ENCODE measurements at regions not wholly inside any gene's neighbourhood (a gene's known extent, or its start where the extent isn't known, plus 50 kb on each side); places are given as distances from the start of the nearest gene placed in this dataset.
A peak's percentile ranks its signal among the peaks of the same experiment; 100 is the strongest.

DNA sequence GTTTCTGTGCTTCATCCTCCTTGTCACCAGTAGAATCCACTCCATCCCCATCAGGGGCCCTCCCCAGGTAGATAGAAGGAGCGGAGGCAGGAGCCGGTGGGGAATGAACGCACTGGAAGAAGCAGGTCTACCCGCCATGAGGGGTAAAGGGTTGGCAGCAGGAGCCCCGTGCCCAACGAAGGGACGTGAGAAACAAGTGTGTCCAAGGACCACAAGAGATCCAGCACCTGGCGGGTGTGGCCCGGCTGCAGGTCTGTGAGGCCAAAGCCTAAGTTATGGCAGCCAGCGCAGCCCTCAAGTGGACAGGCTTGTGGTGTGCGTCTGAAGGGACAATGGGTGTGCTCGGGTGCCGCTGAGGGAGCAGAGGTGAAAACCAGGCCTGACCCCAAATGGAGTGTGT is 94.3 kb downstream of the IRX2 start:
- DNase-seq, result no peak

DNA sequence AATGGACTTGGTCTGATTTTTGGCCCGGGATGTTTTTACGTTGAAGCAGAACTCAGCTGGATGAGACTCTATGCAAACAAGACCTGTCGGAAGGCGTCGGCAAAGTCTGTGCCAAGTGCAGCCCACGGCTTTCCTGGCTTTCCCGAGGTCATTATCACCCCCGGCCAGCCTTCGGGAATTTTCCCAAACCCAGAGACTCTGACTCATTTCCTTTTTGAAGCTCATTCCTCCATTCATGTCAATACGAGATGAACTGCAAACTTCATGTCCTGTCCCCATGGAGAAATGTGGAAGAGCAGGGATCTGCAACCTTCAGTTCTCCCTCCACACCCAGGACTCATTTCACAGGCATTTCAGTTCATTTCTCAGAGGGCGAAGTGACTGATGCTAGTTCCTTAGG is 95.3 kb downstream of the IRX2 start:
- no peak for DNase-seq

DNA sequence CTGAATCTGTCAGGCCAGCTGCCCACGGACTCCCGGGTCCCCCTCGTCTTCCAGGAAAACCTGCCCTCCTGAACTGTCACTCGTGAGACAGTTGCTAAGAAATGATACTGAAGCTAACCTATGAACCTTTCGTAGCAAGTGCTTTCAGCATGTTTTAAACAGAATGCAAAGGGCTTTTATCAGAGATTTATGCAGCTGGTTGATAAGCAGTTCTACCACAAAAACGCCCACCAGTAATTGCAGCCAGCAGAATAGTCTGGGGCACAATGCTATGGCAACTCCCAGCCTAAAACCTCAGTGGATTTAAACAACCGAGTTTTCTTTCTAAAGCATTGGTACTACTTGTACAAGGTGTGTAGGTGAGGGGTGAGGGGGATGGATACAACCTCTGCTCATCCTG is 97.5 kb downstream of the IRX2 start:
- DNase-seq, result no peak

- no peak for DNase-seq
These were observed 100.4 kb downstream of the IRX2 start for GRCh38 chr5:2651116-2651515.

- peak; percentile 73 for DNase-seq
These were observed 108.7 kb downstream of the IRX2 start for GRCh38 chr5:2642684-2643345.

DNA sequence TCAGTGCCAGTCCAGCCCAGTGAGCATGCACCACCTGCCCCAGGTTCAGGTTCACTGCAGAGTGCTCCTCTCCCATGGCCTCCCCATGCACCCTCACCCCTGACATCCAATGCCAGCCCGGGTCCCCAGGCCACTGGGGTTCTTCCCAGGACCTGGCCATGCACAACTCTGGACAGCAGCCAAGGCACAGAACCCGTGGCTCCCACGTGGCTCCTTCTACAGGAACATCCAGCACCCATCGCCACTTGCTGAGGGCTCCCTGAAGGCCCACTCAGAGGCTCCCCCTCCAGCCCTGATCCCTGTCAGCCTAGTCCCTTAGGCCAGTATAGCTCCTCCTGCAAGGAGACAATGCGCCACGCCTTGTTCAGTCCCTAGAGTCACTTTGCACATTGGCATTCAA is 110.8 kb downstream of the IRX2 start:
- DNase-seq, result no peak

GRCh38 chr5:2639425-2639824 is 112.1 kb downstream of the IRX2 start:
- no peak for DNase-seq

DNA sequence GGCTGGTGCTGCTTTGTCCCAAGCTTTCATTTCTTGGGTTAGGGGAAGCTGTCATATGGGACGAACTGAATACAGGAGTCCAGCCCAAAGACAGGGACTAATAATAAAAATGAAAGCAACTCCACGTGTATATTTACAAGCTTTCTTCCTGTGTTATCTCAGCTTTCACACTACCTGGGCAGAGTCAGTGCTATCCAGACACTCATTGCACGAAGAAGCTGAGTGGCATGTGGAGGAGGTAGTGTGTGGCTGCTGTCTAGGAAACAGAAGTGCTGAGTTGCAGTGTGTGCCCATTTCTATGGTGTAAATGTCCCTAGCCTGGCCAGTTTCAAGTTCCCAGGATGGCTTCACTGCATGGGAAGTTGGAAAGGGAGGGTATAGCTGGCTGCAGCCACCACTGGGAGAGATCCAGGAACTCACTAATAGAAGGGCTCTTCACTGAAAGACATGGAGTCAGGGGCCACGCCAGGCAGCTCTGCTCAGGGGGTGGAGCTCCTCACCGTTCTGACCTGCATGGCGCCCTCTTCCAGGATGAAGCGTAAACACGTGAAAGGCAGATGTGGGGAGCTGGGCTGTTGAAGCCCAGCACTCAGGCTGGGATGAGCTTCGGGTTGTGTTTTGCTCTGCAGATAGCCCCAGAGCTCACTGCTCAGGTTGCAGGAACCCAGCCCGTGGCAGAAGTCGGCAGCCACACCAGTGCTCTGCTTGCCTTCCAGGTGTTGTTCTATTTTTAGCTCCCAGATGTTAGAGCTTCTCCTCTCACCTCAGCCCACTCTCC is 116.9 kb downstream of the IRX2 start:
- no peak for DNase-seq

- DNase-seq, result no peak
These were observed 117.5 kb downstream of the IRX2 start for GRCh38 chr5:2633992-2634391.

DNA sequence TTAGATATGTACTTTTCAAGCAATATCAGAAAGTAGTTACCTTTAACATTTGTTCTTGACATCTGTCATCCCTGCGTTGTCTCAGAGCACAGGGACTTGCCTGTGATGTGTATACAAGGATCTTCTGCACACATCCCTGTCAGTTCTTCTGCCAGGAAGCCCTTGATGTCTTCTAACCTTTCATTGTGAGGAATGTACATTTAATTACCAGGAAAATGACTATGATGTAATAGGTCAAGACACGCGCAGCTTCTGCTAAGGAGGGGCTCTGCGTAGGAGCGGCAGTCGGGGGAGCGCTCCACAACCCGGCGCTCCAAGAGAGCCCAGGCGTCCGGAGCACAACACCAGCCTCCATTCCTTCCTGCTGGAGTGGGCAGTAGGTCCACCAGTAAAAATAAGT is 119.7 kb downstream of the IRX2 start:
- DNase-seq, result no peak

GRCh38 chr5:2629045-2629444 is 122.4 kb downstream of the IRX2 start:
- DNase-seq, result no peak

- no peak for DNase-seq
These were observed 123.6 kb downstream of the IRX2 start for GRCh38 chr5:2627867-2628266.

DNA sequence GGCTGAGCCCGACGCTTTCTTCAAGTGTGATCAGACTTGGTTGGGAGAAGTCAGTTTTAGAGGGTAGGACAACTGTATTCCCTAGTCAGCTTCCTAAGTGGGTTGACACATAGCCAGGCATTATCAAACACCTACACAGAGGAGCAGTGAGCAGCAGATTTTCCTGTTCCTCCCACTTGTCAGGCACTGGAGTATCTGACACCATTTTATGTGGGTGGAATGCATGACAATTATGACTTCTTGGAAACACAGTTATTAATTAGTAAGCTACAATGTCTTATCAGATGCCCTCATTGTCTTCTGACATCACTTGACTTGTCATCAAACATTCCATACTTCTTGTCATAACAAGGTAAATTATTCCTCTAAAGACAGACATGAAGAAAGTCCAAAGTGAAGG is 124.9 kb downstream of the IRX2 start:
- no peak for DNase-seq

DNA sequence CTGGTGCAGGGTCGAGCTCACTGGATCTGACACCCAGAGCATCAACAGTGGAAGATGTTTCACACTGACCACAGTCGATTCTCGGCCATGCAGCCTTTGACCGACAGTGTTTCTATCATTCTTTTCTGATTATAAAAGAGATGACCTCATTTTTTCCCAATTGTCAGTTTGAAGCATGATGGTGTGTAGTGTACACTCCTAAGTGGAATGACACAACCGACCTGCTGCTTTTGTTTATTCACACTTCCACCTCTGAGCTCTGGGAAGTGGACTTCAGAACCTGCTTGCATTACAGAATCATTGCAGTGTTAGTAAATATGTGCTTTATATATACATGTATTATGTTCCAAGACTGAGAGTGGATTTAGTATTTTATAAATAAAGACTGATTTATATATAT is 128.6 kb downstream of the IRX2 start:
- DNase-seq, result no peak

GRCh38 chr5:2621631-2622030 is 129.8 kb downstream of the IRX2 start:
- DNase-seq, result no peak

- DNase-seq, result no peak
These were observed 132.3 kb downstream of the IRX2 start for GRCh38 chr5:2619216-2619615.

DNA sequence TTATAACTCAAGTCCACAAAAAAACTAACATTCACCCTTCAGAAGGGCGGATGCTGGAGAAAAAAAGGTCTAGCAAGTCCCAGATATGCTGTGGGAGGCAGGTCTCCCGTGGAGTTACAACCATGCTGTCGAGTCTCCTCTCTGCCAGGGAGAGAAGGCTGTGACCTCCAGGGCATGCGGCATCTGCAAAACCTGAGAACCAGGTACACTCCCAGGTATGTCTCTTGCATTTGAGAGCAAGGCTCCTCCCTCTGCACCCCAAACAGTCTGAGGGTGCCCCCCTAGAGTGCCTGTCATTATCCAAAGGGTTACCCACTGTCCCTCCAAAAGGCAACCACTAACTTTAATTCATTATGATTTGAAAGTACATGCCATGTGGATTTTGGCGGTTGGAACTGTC is 134.0 kb downstream of the IRX2 start:
- no peak for DNase-seq

DNA sequence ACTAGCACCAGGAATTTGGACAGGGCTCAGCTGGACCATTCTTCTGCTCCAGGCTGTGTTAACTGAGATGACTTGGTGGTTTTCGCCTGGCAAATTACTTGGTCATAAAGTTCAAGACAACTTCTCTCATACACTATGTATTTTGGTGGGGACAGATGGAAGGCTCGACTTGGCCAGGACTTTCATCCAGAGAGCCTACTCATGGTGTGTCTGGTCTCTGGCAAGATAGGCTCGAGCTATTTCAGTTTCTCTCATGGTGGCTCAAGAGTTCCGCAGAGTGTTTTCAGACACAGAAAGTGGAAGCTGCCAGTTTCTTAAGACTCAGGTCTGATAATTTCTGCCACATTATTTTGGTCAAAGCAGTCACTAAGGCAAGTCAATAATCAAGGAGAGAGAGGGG is 135.6 kb downstream of the IRX2 start:
- no peak for DNase-seq

DNA sequence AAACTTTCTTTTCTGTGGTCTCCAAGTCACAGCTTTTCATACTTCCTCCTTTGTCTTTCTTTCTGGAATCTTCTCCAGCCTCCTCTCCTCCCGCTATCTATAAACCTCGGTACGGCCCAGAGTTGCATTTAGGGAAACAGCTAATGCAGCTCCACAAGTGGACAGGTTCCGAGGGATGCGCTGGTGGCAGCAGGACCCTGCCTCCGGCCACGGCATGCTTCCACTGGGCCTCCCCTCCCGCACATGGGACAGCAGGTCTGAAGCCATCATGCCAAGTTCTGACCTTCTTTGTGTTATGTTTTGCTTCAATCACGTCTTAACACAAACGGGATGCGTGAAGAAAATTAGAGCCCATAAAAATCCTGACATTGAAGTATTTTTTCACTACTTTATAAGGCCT is 136.9 kb downstream of the IRX2 start:
- DNase-seq, result no peak

DNA sequence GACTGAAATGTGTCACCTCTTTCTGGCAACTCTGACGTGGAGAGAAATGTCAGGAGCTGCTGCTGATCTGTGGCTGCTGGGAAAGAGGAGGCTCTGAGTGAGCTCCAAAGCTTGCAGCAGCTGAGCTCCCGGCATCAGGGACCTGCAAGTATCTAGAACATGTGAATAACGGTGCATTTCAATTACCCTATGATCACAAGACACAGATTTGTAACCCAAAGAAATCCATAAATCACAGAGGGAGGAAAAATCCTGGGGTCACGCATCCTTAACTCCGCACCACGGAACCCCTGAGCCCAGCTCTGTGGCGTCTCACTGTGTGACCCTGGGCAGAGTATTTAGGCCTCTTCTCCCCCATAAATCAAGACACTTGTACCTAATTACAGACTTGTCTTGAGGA is 139.8 kb downstream of the IRX2 start:
- no peak for DNase-seq

DNA sequence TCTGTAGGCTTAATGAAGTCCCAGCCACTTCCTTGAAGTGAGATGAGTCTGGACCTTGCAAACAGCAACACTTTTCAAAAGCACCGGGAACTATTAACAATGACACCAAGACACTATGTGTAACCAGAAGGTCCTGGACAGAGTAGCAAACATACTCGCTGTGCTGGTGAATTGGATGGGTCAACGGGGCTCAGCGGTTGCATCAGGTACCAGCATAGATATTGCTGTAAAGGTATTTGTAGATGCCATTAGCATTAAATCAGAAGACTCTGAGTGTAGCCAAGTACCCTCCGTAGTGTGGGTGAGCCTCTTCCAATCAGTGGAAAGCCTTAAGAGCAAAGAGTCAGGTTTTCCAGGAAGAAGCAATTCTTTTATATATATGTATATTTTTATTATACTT is 140.5 kb downstream of the IRX2 start:
- DNase-seq, result no peak

DNA sequence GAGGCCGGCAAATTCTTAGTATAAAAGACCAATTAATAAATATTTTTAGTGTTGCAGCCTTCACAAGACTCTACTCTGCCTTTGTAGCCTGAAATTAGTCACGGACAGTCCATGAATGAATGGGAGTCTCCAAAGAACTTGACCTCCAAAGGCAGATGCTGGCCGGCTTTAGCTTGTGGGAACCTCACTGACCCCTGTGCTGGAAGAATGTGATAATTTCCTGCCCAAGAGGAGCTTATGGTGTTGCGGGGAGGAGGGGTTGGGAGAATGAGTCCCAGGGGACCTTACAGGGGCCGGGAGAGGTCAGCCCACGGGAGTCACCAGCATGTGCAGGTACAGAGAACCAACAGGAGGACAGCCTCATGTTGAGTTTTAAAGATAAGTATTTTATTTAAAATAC is 143.1 kb downstream of the IRX2 start:
- DNase-seq, result no peak

GRCh38 chr5:2607598-2607997 is 143.9 kb downstream of the IRX2 start:
- no peak for DNase-seq

- no peak for DNase-seq
These were observed 148.3 kb downstream of the IRX2 start for GRCh38 chr5:2603272-2603575.

All from NCI-H748 treated with DMSO at 0.1 percent for 48 hours (cell line).